Common myeloid progenitor, CD34-positive (primary cell): ENCODE measurements at regions not wholly inside any gene's neighbourhood (a gene's known extent, or its start where the extent isn't known, plus 50 kb on each side); places are given as distances from the start of the nearest gene placed in this dataset.

Experiments used
- CTCF ChIA-PET: fragments of 350-600 bp; sonication (Branson Sonifier 250); formaldehyde crosslinking; loops from one replicate; lab custom pipeline; 2021; ENCODE audit warnings: antibody characterized with exemption; lab: Charles Lee
- POLR2A ChIA-PET: fragments of 350-600 bp; sonication (Branson Sonifier 250); formaldehyde crosslinking; loops from one replicate; lab custom pipeline; 2021; ENCODE audit warnings: antibody characterized with exemption; lab: Charles Lee
- DNase-seq, 3 donors: peaks; one replicate each; pipeline versions ENCODE4 v3.0.0 to v3.0.0-alpha.2; 2013
- H3K27ac ChIP-seq, 2 experiments: 1 replicate in 1 of 2; 2 replicates in 1 of 2; pipeline ENCODE4 v1.7.0; 2013; ENCODE audit warnings: inconsistent platforms in 2 of 2, low read length in 2 of 2, mild to moderate bottlenecking in 2 of 2, low read depth in 1 of 2, moderate library complexity in 1 of 2; ENCODE audit not compliant: severe bottlenecking in 2 of 2, insufficient read depth in 1 of 2, poor library complexity in 1 of 2
- H3K27me3 ChIP-seq, 5 experiments: replicated peaks in 2 of 5; 1 replicate in 3 of 5; 2 replicates in 2 of 5; pipeline versions ENCODE4 v1.6.1 to v1.7.0; 2013; ENCODE audit warnings: low read length in 4 of 5, mild to moderate bottlenecking in 2 of 5, moderate library complexity in 2 of 5, inconsistent platforms in 1 of 5; ENCODE audit not compliant: insufficient read depth in 5 of 5, control insufficient read depth in 4 of 5
- H3K36me3 ChIP-seq, 4 experiments: 1 replicate in 2 of 4; 2 replicates in 2 of 4; pipeline versions ENCODE4 v1.6.1 to v1.7.0; 2013; ENCODE audit warnings: low read length in 3 of 4, control low read depth in 1 of 4, mild to moderate bottlenecking in 1 of 4; ENCODE audit not compliant: control insufficient read depth in 4 of 4, insufficient read depth in 4 of 4
- H3K4me1 ChIP-seq, 4 experiments: 1 replicate in 3 of 4; 2 replicates in 1 of 4; pipeline versions ENCODE4 v1.6.1 to v1.7.1; 2013; ENCODE audit warnings: low read length in 3 of 4, mild to moderate bottlenecking in 3 of 4, control low read depth in 1 of 4, inconsistent platforms in 1 of 4, moderate library complexity in 1 of 4; ENCODE audit not compliant: control insufficient read depth in 4 of 4, insufficient read depth in 4 of 4; ENCODE audit errors: control extremely low read depth in 1 of 4
- H3K4me3 ChIP-seq, 7 experiments: 1 replicate in 4 of 7; 2 replicates in 3 of 7; pipeline versions ENCODE4 v1.5.1 to v1.7.0; 2013; ENCODE audit warnings: mild to moderate bottlenecking in 7 of 7, low read length in 6 of 7, moderate library complexity in 6 of 7, inconsistent platforms in 2 of 7, low read depth in 2 of 7, control low read depth in 1 of 7; ENCODE audit not compliant: insufficient read depth in 4 of 7, control insufficient read depth in 1 of 7; ENCODE audit errors: extremely low read depth in 1 of 7
- H3K9me3 ChIP-seq, 5 experiments: 1 replicate in 4 of 5; 2 replicates in 1 of 5; pipeline versions ENCODE4 v1.6.1 to v1.7.1; 2013; ENCODE audit warnings: low read length in 4 of 5, mild to moderate bottlenecking in 2 of 5, inconsistent platforms in 1 of 5, low read depth in 1 of 5, moderate library complexity in 1 of 5; ENCODE audit not compliant: control insufficient read depth in 4 of 5, insufficient read depth in 2 of 5; ENCODE audit errors: control extremely low read depth in 1 of 5
- WGBS: methylation state at CpG from one replicate; pipeline ENCODE4 v1.1.5; 2013; ENCODE audit not compliant: insufficient coverage; 5-methylcytosine and 5-hydroxymethylcytosine counted together

- H3K27me3 ChIP-seq: peaks cover 0 to 2% (median 0%) of the 10 kb centered on the region in 5 experiments
- DNase-seq: no peak
- H3K9me3 ChIP-seq: no peaks in the 10 kb centered on the region
- no peak overlapping the region for H3K27ac ChIP-seq
- no peak overlapping the region for H3K4me3 ChIP-seq
- H3K36me3 ChIP-seq: no peaks in the 10 kb centered on the region
- 70% methylated on average over 4 of the region's 5 CpGs for WGBS
- ChIA-PET POLR2A (no interaction called here), CTCF (no interaction called here)
- H3K4me1 ChIP-seq: no peaks in the 10 kb centered on the region
Measured at GRCh38 chr9:117873664-117874063, 169.5 kb downstream of the TLR4 start.

GRCh38 chr9:117875886-117876285, 171.7 kb downstream of the TLR4 start:
- DNase-seq: no peak
- H3K4me3 ChIP-seq: no peak overlapping the region
- peaks cover 0 to 2% (median 0%) of the 10 kb centered on the region in 5 experiments for H3K27me3 ChIP-seq
- no peaks in the 10 kb centered on the region for H3K36me3 ChIP-seq
- no peaks in the 10 kb centered on the region for H3K9me3 ChIP-seq
- POLR2A ChIA-PET: no interaction called here
- no peaks in the 10 kb centered on the region for H3K4me1 ChIP-seq
- WGBS: no CpG with 5 or more reads among the region's 2 CpGs
- H3K27ac ChIP-seq: no peak overlapping the region
- CTCF ChIA-PET: no interaction called here

- POLR2A ChIA-PET: no interaction called here
- no peaks in the 10 kb centered on the region for H3K36me3 ChIP-seq
- CTCF ChIA-PET: no interaction called here
- H3K4me3 ChIP-seq: no peak overlapping the region
- no peaks in the 10 kb centered on the region for H3K9me3 ChIP-seq
- no peaks in the 10 kb centered on the region for H3K4me1 ChIP-seq
- no peak for DNase-seq
- H3K27ac ChIP-seq: no peak overlapping the region
- H3K27me3 ChIP-seq: no peaks in the 10 kb centered on the region
- 51% methylated on average over 3 of the region's 4 CpGs for WGBS
Measured at GRCh38 chr9:117882171-117882570, 178.0 kb downstream of the TLR4 start.

GRCh38 chr9:117886616-117887015, 182.4 kb downstream of the TLR4 start:
- Histone ChIP-seq H3K27me3 (no peaks in the 10 kb centered on the region), H3K4me1 (no peaks in the 10 kb centered on the region), H3K9me3 (no peaks in the 10 kb centered on the region), H3K4me3 (no peak overlapping the region), H3K27ac (no peak overlapping the region), H3K36me3 (no peaks in the 10 kb centered on the region)
- WGBS: 92% methylated on average over 1 of the region's 2 CpGs
- ChIA-PET POLR2A (no interaction called here), CTCF (no interaction called here)
- no peak for DNase-seq

- WGBS: 89% methylated on average over 1 of the region's 2 CpGs
- Histone ChIP-seq H3K27me3 (no peaks in the 10 kb centered on the region), H3K4me3 (no peak overlapping the region), H3K36me3 (no peaks in the 10 kb centered on the region), H3K4me1 (no peaks in the 10 kb centered on the region), H3K9me3 (no peaks in the 10 kb centered on the region), H3K27ac (no peak overlapping the region)
- CTCF ChIA-PET: no interaction called here
- DNase-seq: no peak
- POLR2A ChIA-PET: no interaction called here
Measured at GRCh38 chr9:117887383-117887782, 183.2 kb downstream of the TLR4 start.

GRCh38 chr9:117887941-117888340, 183.7 kb downstream of the TLR4 start:
- no peaks in the 10 kb centered on the region for H3K27me3 ChIP-seq
- ChIA-PET CTCF (no interaction called here), POLR2A (no interaction called here)
- no peak overlapping the region for H3K27ac ChIP-seq
- DNase-seq: no peak
- H3K4me3 ChIP-seq: no peak overlapping the region
- WGBS: 93% methylated on average over 2 of the region's 3 CpGs
- no peaks in the 10 kb centered on the region for H3K36me3 ChIP-seq
- H3K4me1 ChIP-seq: no peaks in the 10 kb centered on the region
- no peaks in the 10 kb centered on the region for H3K9me3 ChIP-seq

GRCh38 chr9:117903453-117903852, 199.2 kb downstream of the TLR4 start:
- Histone ChIP-seq H3K4me1 (no peaks in the 10 kb centered on the region), H3K4me3 (no peak overlapping the region), H3K36me3 (no peaks in the 10 kb centered on the region), H3K9me3 (peaks cover 0 to 3% (median 0%) of the 10 kb centered on the region in 5 experiments), H3K27me3 (no peaks in the 10 kb centered on the region), H3K27ac (no peak overlapping the region)
- no peak for DNase-seq
- 83% methylated on average over 1 of the region's 1 CpG for WGBS
- ChIA-PET CTCF (no interaction called here), POLR2A (no interaction called here)
